ENCODE measurements at regions not wholly inside any gene's neighbourhood (a gene's known extent, or its start where the extent isn't known, plus 50 kb on each side); places are given as distances from the start of the nearest gene placed in this dataset.

DNA sequence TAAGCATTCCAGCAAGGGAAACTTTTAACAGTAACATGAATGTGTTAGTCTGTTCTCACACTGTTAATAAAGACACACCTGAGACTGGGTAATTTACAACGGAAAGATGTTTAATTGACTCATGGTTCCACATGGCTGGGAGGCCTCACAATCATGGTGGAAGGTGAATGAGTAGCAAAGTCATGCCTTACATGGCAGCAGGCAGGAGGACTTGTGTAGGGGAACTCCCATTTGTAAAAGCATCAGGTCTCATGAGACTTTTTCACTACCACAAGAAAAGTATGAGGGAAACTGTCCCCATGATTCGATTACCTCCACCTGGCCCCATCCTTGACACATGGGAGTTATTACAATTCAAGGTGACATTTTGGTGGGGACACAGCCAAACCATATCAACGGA is 168.3 kb downstream of the PAH start:
- TF ChIP-seq POLR2A (IDR thresholded peaks at IDR 0.05; ENCODE audit: low read length) (no peak), MAX (IDR thresholded peaks at IDR 0.05) (no peak), CEBPB (IDR thresholded peaks at IDR 0.05) (no peak), POLR2AphosphoS2 (conservative IDR thresholded peaks at IDR 0.05; ENCODE audit: low read length) (no peak), ZNF302 (CRISPR knock-in tag; IDR thresholded peaks at IDR 0.05) (no peak), BHLHE40 (IDR thresholded peaks at IDR 0.05; ENCODE audit: low read depth, low read length) (no peak), RNF2 (IDR thresholded peaks at IDR 0.05; ENCODE audit: borderline replicate concordance, low read depth) (no peak), ZC3H11A (IDR thresholded peaks at IDR 0.05) (no peak)
- TF ChIP-seq, protein P1, sequence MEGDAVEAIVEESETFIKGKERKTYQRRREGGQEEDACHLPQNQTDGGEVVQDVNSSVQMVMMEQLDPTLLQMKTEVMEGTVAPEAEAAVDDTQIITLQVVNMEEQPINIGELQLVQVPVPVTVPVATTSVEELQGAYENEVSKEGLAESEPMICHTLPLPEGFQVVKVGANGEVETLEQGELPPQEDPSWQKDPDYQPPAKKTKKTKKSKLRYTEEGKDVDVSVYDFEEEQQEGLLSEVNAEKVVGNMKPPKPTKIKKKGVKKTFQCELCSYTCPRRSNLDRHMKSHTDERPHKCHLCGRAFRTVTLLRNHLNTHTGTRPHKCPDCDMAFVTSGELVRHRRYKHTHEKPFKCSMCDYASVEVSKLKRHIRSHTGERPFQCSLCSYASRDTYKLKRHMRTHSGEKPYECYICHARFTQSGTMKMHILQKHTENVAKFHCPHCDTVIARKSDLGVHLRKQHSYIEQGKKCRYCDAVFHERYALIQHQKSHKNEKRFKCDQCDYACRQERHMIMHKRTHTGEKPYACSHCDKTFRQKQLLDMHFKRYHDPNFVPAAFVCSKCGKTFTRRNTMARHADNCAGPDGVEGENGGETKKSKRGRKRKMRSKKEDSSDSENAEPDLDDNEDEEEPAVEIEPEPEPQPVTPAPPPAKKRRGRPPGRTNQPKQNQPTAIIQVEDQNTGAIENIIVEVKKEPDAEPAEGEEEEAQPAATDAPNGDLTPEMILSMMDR (IDR thresholded peaks at IDR 0.05): no peak
